Rectal smooth muscle tissue (tissue), 1 donor: ENCODE measurements at regions not wholly inside any gene's neighbourhood (a gene's known extent, or its start where the extent isn't known, plus 50 kb on each side); places are given as distances from the start of the nearest gene placed in this dataset.
A peak's percentile ranks its signal among the peaks of the same experiment; 100 is the strongest.
"Not testable (repeated sequence)": the region's sequence is repeated elsewhere in the genome, so short reads cannot be mapped to it uniquely, and the experiment has no call there.

Source experiments
- H3K27ac ChIP-seq: one replicate; pipeline ENCODE4 v1.7.0; 2013; ENCODE audit warnings: low read depth, low read length, inconsistent platforms
- H3K27me3 ChIP-seq: one replicate; pipeline ENCODE4 v1.7.0; 2013; ENCODE audit warnings: low read length; ENCODE audit not compliant: control insufficient read depth, insufficient read depth
- H3K36me3 ChIP-seq: one replicate; pipeline ENCODE4 v1.7.0; 2013; ENCODE audit warnings: low read length; ENCODE audit not compliant: control insufficient read depth, insufficient read depth
- H3K4me1 ChIP-seq: one replicate; pipeline ENCODE4 v1.7.0; 2013; ENCODE audit warnings: low read length; ENCODE audit not compliant: control insufficient read depth, insufficient read depth
- H3K4me3 ChIP-seq: one replicate; pipeline ENCODE4 v1.7.0; 2013; ENCODE audit warnings: low read length
- H3K9ac ChIP-seq: one replicate; pipeline ENCODE4 v1.7.0; 2013; ENCODE audit warnings: low read length

DNA sequence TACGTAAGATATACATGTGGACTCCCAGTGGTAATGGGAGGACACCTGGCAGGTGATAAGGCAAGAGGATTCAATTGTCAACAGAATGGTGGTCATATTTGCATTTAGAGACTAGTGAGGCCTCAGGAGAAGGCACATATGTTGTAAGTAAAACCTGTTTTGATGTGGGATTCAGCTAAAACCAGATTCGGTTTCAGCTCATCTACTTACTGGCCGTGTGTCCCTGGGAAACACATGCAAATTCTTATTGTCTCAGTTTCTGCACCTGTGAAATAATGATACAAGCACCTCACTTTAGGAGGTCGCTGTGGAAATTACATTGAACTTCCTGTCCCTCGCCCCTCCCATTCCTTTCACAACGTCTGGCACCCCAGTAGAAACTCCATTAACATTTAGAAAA is 78.9 kb upstream of the FIBIN start:
- H3K36me3 ChIP-seq = no peaks in the 10 kb centered on the region
- no peak overlapping the region for H3K4me3 ChIP-seq
- H3K9ac ChIP-seq = no peak overlapping the region
- H3K4me1 ChIP-seq = no peaks in the 10 kb centered on the region
- no peaks in the 10 kb centered on the region for H3K27me3 ChIP-seq
- H3K27ac ChIP-seq = no peak overlapping the region

DNA sequence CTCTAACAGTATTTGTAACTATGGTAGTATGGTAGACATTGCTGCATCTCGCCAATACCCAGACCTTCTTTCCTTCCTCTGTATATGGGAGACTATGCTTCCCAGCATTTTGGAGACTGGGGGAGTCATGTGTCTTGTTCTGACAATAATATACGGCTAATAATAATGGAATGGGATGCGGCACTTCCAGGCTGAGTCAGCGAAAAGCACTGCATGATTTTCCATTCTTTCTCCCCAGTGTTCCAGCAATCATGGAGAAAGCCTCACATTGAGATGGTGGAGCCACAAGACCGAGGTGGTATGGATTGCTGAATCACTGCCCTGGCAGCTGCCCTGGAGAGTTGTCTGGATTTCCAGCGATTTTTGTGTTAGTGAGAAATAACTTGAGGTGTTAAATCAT is 77.1 kb upstream of the FIBIN start:
- no peaks in the 10 kb centered on the region for H3K4me1 ChIP-seq
- no peak overlapping the region for H3K27ac ChIP-seq
- H3K27me3 ChIP-seq = no peaks in the 10 kb centered on the region
- no peak overlapping the region for H3K4me3 ChIP-seq
- no peaks in the 10 kb centered on the region for H3K36me3 ChIP-seq
- no peak overlapping the region for H3K9ac ChIP-seq

- H3K36me3 ChIP-seq = no peaks in the 10 kb centered on the region
These were observed 65.3 kb upstream of the FIBIN start for GRCh38 chr11:26928582-26928981.

DNA sequence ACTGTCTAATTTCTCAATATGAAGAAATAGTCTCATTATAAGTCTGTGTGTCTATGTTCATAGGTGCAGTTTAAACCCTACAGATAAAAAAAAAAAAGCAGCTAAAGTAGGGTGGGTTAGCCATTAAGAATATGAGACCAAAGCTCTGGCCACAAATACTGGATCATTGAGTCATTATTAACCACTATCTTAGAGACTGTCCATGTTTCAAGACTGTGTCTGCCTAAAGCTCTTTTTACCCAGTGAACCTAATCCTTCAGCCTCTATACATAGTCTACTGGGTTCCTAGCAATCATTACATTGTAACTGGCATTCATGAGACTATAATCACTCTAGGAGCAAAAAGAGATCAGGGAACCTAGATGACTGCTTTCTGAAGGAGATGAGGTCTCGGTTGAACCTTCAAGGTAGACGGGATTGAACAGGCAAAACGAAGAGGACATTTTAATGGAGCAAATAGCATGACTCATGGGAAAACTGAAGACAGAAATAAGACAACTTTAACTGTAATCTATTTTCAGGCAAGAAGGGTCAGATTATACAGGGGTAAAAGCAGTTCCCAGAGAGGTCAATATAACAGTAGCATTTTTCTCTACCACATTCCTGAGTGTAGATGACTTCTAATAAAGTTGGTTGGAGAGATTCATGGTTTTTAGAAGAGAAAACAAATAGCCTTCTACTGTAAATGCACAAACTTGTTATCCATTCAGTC is 64.0 kb upstream of the FIBIN start:
- H3K27ac ChIP-seq = no peak overlapping the region
- no peak overlapping the region for H3K4me3 ChIP-seq
- H3K27me3 ChIP-seq = no peaks in the 10 kb centered on the region

More at GRCh38 chr11:26928582-26928981, 65.3 kb upstream of the FIBIN start:
- Histone ChIP-seq H3K27me3 (no peaks in the 10 kb centered on the region), H3K4me1 (peaks cover 14% of the 10 kb centered on the region), H3K4me3 (no peak overlapping the region), H3K9ac (no peak overlapping the region), H3K27ac (peak overlapping the region; percentile 63)

DNA sequence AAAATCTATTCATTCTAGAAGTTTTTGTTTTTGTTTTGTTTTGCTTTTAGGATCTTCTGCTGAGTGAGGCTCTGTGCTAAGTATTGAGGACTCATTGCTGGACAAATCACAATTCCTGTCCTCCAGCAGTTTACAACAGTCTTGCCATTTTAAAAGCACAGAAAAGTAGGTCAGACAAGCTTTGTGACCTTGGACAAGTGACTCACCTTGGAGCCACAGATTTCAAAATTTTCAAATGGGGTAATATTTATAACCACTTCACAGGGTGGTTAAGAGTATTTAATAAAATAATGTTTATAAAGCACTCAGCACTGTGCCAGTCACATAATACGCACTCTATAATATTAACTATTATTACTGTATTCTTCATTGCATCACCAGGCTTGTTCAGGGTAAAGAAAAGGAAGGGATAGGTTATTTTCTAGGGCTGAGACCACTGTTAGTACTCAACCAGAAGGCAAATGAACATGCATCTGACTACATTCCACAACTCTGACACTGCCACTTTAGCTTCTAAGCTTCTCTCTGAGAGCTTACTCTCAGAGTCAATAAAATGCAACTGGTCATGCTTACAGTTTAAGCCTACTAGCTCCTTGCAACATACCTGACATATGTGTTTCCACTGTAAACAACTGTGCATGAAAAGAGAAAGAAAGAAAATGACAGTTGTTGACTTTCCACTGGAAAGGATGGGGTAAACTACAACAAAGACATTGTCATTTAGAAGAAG is 63.2 kb upstream of the FIBIN start:
- Histone ChIP-seq H3K36me3 (no peaks in the 10 kb centered on the region), H3K4me3 (no peak overlapping the region), H3K27me3 (no peaks in the 10 kb centered on the region), H3K9ac (no peak overlapping the region), H3K4me1 (peaks cover 14% of the 10 kb centered on the region), H3K27ac (peak overlapping the region; percentile 22)

More for the DNA sequence above, 64.0 kb upstream of the FIBIN start:
- Histone ChIP-seq H3K9ac (no peak overlapping the region), H3K36me3 (no peaks in the 10 kb centered on the region), H3K4me1 (peaks cover 14% of the 10 kb centered on the region)

DNA sequence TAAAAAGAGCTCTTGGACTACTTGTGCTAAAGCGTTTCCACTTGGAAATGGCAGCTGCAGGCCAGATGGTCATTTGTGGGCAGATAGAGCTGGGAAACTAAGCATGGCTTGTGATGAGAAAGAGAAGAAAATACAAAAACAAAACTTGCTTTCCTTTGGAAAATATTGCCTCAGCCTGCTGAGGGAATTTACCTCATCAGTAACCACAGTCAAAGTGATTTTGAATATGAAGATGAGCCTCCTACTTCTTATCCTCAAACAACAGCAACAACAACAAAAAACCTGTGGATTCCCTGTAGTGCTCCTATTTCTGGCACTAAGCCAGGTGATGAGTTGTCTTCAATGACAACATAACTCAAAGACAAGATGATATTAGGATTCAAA is 62.7 kb upstream of the FIBIN start:
- Histone ChIP-seq H3K9ac (no peak overlapping the region), H3K27me3 (no peaks in the 10 kb centered on the region), H3K4me3 (no peak overlapping the region), H3K4me1 (peaks cover 14% of the 10 kb centered on the region), H3K36me3 (no peaks in the 10 kb centered on the region), H3K27ac (peak overlapping the region; percentile 22)

- Histone ChIP-seq H3K4me3 (no peak overlapping the region), H3K36me3 (no peaks in the 10 kb centered on the region), H3K27me3 (no peaks in the 10 kb centered on the region), H3K27ac (no peak overlapping the region), H3K9ac (no peak overlapping the region), H3K4me1 (peaks cover 14% of the 10 kb centered on the region)
These were observed 62.0 kb upstream of the FIBIN start for GRCh38 chr11:26931881-26932280.

DNA sequence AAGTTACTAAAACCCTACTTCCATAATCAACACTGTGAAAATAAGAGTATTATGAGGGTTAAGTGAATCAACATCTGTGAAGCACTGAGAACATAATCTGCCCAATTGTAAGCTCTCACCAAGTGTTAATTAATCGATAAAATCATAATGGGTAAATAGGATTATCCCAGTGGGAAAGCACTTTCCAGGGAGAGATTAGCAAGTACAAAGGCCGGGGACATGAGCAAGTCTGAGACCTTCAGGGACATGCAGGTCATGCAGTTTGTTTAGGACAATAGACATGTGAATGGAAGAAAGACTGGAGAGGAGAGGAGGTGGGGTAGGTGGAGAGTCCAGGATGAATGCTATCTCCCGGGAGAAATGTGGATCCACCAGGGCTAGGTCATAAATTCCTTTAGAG is 57.8 kb upstream of the FIBIN start:
- no peaks in the 10 kb centered on the region for H3K27me3 ChIP-seq
- no peak overlapping the region for H3K4me3 ChIP-seq
- no peaks in the 10 kb centered on the region for H3K36me3 ChIP-seq
- H3K4me1 ChIP-seq = peaks cover 1% of the 10 kb centered on the region
- no peak overlapping the region for H3K27ac ChIP-seq
- H3K9ac ChIP-seq = no peak overlapping the region

- H3K27ac ChIP-seq = no peak overlapping the region
- no peaks in the 10 kb centered on the region for H3K27me3 ChIP-seq
- no peaks in the 10 kb centered on the region for H3K4me1 ChIP-seq
- H3K9ac ChIP-seq = no peak overlapping the region
- no peaks in the 10 kb centered on the region for H3K36me3 ChIP-seq
- H3K4me3 ChIP-seq = no peak overlapping the region
These were observed 56.5 kb upstream of the FIBIN start for GRCh38 chr11:26937386-26937785.

DNA sequence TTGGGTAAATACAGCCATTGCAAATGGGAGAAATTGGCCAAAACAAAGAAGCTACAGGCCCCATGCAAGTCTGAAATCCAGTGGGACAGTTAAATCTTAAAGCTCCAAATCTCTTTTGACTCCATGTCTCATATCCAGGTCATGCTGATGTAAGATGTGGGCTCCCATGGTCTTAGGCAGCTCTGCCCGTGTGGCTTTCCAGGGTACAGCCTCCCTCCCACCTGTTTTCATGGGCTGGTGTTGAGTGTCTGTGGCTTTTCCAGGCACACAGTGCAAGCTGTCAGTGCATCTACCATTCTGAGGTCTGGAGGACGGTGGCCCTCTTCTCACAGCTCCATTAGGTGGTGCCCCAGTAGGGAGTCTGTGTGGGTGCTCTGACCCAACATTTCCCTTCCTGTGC is 53.4 kb upstream of the FIBIN start:
- not testable (repeated sequence) for H3K4me3 ChIP-seq, H3K27ac ChIP-seq

GRCh38 chr11:26942356-26942755 is 51.6 kb upstream of the FIBIN start:
- H3K36me3 ChIP-seq = no peaks in the 10 kb centered on the region
- H3K27me3 ChIP-seq = no peaks in the 10 kb centered on the region
- no peak overlapping the region for H3K4me3 ChIP-seq
- H3K4me1 ChIP-seq = peaks cover 4% of the 10 kb centered on the region
- no peak overlapping the region for H3K9ac ChIP-seq
- H3K27ac ChIP-seq = no peak overlapping the region

More for the DNA sequence above, 53.4 kb upstream of the FIBIN start:
- not testable (repeated sequence) for H3K27me3 ChIP-seq, H3K9ac ChIP-seq, H3K4me1 ChIP-seq, H3K36me3 ChIP-seq

- Histone ChIP-seq H3K27me3 (no peaks in the 10 kb centered on the region), H3K27ac (no peak overlapping the region), H3K9ac (no peak overlapping the region), H3K4me1 (peaks cover 10% of the 10 kb centered on the region), H3K4me3 (no peak overlapping the region), H3K36me3 (no peaks in the 10 kb centered on the region)
These were observed 50.3 kb upstream of the FIBIN start for GRCh38 chr11:26943636-26944035.
